ENCODE measurements at regions not wholly inside any gene's neighbourhood (a gene's known extent, or its start where the extent isn't known, plus 50 kb on each side); places are given as distances from the start of the nearest gene placed in this dataset.

GRCh38 chr2:20563251-20563650, 87.6 kb downstream of the HS1BP3 start:
- TF ChIP-seq EZH2 (IDR thresholded peaks at IDR 0.05; ENCODE audit: low read depth, low read length, severe bottlenecking) (no peak), CTCF (IDR thresholded peaks at IDR 0.05; ENCODE audit: control extremely low read depth in 1 of 3, insufficient read depth in 1 of 3, low read depth in 1 of 3, low read length in 3 of 3) (no peak), CEBPB (IDR thresholded peaks at IDR 0.05; ENCODE audit: low read depth, low read length) (no peak), TBP (IDR thresholded peaks at IDR 0.05; ENCODE audit: low read depth, low read length) (no peak), POLR2A (IDR thresholded peaks at IDR 0.05; ENCODE audit: control extremely low read depth in 1 of 2, low read depth in 2 of 2, low read length in 2 of 2) (no peak), JUND (IDR thresholded peaks at IDR 0.05; ENCODE audit: low read length) (no peak)
